Adipose tissue (tissue), 3 donors: ENCODE measurements at regions not wholly inside any gene's neighbourhood (a gene's known extent, or its start where the extent isn't known, plus 50 kb on each side); places are given as distances from the start of the nearest gene placed in this dataset.
"Not testable (repeated sequence)": the region's sequence is repeated elsewhere in the genome, so short reads cannot be mapped to it uniquely, and the experiment has no call there.

Experiments used
- H3K27ac ChIP-seq: one replicate; pipeline ENCODE4 v1.5.1; 2013; ENCODE audit warnings: low read depth, low read length
- WGBS, 3 donors: extraction: QIAGEN DNeasy Blood & Tissue Kit; methylation state at CpG; one replicate each; pipeline ENCODE4 v1.1.7; 2013; 5-methylcytosine and 5-hydroxymethylcytosine counted together
- donor health status: healthy with polysubstance abuse.
- donor health status: Bipolar disorder and iron deficiency.
- donor health status: healthy.

DNA sequence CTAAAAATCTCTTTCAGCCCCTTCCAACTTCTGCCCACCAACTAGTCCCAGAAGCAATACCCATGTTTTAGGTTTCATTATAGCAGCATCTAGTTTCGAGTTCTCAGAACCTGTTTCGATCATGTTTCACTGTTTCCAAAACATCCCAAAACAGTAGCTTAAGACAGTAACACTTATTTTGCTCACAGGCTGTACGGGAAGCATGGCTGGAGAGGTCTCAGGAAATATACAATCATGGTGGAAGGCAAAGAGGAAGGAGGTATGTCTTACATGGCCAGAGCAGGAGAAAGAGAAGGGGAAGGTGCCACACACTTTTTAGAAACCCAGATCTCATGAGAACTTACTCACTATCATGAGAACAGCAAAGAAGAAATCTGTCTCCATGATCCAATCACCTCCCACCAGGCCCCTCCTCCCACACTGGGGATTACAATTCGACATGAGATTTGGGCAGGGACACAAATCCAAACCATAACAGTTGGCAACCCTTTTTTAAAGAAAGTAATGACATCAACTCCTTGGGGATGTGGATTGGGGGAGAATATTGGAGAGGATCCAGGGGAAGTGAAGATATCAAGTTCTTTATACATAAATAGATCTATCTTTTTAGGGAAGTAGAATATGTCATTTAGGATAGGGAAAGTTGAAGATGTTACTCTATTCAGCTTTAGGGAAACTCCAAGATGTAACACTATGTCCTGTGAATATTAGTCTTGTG, 269.9 kb upstream of the PLEKHG7 start:
- no peak overlapping the region for H3K27ac ChIP-seq
- WGBS, 3 donors = 66 to 83% (median 75%) methylated on average over 4 of the region's 4 CpGs

DNA sequence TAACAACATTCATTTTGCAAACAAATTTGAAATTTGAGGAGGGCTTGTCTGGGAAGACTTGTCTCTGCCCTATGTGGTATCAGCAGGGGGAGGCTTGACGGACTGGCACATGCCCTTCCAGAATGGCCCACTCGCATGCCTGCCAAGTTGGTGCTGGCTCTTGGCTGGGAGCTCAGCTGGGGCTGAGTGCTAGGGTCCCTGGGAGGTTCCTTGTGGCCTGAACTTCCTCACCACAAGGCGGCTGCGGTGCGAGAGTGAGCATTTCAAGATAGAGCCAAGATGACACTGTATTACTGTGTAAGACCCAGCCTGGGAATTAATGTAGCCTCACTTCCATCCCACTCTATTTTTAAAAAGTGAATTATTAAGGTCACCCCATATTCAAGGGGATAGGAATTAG, 271.6 kb upstream of the PLEKHG7 start:
- WGBS, 3 donors = 60 to 82% (median 70%) methylated on average over 5 of the region's 5 CpGs
- H3K27ac ChIP-seq = no peak overlapping the region

DNA sequence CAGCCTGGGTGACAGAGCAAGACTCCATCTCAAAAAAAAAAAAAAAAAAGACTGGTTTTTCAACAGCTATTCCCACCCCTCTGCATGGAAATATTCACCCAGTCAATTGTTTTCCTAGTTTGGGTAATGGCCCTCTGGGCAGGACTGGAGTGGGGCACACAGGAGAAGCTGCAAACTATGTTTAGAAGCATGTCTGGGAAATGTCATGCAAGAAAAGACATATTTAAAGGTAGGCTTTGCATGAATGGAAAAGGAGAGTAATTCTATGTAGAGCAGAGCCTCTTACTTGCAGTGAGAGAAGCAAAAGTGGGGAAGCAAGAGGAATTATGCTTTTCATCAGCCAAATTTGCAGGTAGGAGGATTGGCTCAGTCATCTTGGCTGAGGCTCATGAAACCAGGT, 276.5 kb upstream of the PLEKHG7 start:
- no peak overlapping the region for H3K27ac ChIP-seq

DNA sequence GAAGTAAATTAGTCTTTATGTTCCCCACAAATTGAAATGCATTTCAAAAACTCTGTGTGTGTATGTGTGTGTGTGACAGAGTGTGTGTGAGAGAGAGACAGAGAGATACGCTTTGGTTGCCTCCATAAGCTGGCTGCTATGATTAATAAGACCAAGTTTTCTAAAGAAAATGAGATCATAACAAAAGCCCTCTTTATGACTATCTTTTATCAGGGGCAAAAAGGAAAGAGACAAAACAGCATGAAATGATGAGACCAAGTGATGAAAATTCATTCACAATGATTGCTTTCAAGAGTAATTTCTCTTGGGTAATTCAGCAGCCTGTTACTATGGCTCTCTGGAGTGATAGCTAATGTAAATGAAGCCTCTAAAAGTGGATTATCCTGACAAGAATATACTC, 277.6 kb upstream of the PLEKHG7 start:
- WGBS, 3 donors = 89 to 100% (median 97%) methylated on average over 1 of the region's 1 CpG
- no peak overlapping the region for H3K27ac ChIP-seq

DNA sequence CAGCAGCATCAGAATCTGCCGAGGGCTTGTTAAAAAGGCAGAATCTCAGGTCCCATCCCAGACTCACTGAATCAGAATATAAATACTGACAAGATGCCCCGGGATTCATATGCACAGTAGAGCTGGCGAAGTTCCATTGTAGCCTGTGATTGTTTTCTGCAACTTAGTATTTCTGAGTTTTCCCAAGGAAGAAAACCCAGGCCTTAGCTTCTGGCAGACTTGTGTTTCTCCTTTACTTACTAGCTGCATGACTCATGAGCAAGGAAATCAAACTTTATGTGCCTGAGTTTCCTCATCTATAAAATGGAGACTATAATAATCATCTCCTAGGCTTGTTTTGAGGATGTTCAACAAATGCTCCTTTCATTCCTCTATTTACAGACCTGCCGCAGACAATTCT, 278.5 kb upstream of the PLEKHG7 start:
- WGBS, 3 donors = 76 to 92% (median 81%) methylated on average over 4 of the region's 4 CpGs
- no peak overlapping the region for H3K27ac ChIP-seq

DNA sequence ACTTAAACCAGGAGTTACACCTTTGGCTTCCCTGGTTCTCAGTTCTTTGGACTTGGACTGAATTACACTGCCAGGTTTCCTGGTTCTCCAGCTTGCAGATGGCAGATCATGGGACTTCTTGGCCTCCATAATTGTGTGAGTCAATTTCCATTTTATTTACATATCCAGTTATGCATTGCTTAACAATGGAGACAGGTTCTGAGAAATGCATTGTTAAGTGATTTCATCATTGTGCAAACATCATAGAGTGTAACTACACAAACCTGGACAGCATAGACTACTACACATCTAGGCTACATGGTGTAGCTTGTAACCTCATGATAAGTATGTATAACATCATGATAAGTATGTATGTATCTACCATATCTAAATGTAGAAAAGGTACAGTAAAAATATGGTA, 276.1 kb upstream of the BTG1 start:
- H3K27ac ChIP-seq = no peak overlapping the region

DNA sequence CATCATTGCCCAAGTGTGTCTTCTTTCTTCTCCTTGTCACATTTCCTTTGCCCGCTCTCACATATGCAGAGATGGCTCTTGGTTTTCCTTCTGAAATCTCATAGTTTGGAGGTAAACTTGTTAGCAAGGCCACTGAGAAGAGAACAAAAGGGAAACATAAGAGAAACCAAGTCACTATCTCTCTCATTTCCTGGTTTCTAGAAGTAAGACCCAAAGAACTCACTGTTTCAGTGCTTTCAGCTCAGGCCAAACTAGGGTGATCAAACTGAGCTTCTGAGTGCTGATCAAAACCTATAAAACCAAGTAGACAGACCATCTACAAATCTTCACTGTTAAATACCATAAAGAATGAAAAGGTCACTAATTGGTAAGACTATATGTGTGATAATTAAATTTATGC, 275.4 kb upstream of the BTG1 start:
- 97 to 100% (median 98%) methylated on average over 1 of the region's 1 CpG for WGBS, 3 donors
- no peak overlapping the region for H3K27ac ChIP-seq

DNA sequence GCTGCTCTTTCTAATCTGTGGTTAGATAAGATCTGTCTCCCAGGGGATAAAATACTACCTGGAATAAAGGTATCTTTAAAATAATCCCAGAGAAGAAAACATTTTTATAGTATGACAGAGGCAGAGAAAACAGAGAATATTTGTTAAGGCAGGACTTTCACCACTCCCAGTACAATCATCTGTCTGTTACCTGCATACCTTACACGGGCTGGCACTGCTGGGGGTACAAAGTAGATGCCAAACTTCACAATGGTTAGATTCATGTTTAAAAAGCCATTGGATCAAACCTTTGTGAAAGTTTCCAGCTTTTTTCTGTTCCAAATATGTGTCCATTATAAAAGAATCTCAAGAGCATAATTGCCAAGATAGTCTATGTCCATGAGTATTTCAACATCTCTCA, 273.6 kb upstream of the BTG1 start:
- whole genome bisulfite sequencing, 3 donors = 67 to 81% (median 75%) methylated on average over 1 of the region's 1 CpG
- H3K27ac ChIP-seq = no peak overlapping the region

DNA sequence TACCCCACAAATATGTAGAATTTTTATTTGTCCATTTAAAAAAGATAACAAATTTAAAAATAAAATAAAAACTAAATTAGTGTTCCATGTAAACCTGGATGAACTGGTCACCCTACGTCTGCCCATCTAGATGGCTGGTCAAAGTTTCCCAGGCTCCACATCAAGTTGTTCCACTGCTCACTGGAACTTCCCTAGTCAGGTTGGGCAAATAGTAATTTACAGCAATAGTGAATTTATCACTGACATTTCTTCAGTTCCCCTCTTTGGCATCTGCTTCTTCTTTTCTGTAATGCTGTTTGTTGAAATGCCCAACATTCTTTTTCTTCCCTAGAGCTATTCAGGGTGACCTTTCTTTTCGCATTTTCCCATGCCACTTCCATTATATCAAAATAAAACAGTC, 272.7 kb upstream of the BTG1 start:
- H3K27ac ChIP-seq = no peak overlapping the region
- 81 to 90% (median 86%) methylated on average over 2 of the region's 2 CpGs for WGBS, 3 donors

DNA sequence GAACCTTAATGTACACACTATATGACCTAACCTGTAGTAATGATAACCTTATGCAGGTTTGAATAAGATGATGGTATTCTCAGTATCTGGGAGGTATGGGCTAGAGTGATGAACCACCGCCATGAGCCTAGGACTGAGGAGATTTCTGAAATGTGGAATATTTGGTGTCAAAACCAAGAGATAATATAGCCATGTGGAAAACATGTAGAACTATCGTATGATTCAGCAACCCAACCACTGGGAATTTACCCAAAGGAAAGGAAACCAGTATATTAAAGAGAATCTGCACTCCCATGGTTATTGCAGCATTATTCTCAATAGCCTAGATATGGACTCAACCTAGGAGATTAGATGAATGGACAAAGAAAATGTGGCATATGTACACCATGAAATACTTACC, 271.7 kb upstream of the BTG1 start:
- 97 to 98% (median 97%) methylated on average over 2 of the region's 2 CpGs for WGBS, 3 donors
- H3K27ac ChIP-seq = no peak overlapping the region

DNA sequence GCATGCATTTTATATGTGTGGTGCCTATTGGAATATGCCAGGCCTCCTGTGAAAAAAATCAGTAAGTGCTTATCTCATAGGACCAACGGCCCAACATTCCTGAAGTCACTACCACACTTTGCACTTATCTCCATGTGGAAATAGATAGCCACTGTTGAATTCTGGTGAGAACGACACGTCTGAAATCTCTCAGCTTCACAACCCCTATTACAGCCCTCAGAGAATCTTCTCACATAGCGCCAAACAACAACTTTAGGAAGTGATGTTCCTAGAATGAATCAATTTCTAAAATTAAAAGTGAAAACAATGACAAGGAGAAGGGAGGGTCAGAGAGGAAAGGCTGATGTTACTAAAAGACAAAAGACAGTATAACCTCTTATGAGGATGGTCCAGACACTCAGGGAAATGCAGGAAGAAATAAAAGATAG, 270.8 kb upstream of the BTG1 start:
- no peak overlapping the region for H3K27ac ChIP-seq
- 64 to 77% (median 71%) methylated on average over 4 of the region's 4 CpGs for WGBS, 3 donors

DNA sequence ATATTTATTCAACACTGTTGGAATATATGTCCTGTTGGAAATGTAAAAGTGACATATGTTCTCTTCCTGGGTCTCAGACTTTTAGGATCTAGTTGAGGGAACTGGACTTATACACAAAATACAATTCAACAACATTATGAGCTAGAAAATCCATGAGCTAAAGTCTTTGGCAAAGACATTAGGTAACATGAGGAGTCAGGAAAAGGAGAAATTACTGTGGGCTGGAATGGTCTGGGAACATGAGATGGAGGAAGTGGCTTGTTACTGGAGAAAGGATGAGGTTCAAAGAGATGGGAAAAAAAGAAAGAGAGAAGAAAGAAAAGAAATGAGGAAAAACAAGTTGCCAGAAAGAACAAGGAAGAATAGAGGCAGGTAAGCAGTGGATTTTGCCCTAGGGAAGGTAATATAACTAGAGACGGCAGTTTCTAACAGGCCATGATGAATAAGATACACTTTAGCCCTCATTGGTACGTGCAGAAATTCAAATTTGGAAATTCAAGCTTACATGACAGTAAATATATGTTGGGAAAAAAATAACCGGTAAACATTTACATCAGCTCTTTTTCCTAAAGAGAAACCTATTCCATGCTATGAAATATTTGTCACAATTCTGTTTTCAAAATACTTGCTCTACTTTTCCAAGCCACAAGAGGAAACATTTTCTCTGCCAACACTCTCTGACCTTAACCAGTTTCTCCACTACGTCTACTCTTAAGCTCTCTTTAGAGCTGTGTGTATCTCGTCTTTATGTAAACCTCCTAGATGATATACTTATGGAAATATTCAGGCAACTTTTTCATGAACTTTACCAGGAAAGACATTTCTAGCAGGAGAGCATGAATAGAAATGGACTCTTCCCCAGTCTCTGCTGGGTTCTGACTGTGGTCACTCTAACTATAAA, 268.8 kb upstream of the BTG1 start:
- 71 to 80% (median 74%) methylated on average over 5 of the region's 5 CpGs for WGBS, 3 donors
- no peak overlapping the region for H3K27ac ChIP-seq

DNA sequence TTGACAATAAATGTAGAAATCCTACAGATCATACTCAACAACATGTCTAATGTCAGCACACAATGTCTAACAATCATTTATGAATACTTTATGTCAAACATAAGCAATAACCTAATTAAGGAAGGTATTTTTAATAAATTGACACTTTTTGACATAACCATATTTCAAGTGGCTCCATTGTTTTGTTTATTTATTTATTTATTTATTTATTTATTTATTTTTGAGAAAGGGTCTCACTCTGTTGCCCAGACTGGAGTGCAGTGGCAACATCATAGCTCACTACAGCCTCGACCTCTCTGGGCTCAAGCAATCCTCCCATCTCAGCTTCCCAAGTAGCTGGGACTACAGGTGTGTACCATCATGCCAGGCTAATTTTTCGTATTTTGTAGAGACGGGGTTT, 267.6 kb upstream of the BTG1 start:
- WGBS, 3 donors = 85 to 99% (median 97%) methylated on average over 3 of the region's 3 CpGs
- no peak overlapping the region for H3K27ac ChIP-seq

DNA sequence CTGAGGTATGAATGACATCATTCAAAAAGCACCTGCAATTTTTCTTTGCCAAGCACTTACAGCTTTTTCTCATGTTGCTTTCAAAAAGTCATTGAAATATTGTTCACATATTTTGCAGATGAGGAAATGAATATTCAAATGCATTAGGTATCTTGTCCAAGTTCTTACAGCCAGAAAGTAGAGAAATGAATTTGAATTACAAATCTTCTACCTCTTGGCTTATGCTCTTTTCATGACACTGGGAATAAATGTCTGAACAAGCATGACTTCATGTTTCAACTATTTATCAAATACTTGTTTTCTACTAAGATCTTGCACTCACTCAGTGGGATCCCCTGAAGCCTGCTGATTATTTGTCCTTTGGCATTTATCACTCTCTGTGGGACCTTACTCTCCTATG, 267.2 kb upstream of the BTG1 start:
- H3K27ac ChIP-seq = no peak overlapping the region

DNA sequence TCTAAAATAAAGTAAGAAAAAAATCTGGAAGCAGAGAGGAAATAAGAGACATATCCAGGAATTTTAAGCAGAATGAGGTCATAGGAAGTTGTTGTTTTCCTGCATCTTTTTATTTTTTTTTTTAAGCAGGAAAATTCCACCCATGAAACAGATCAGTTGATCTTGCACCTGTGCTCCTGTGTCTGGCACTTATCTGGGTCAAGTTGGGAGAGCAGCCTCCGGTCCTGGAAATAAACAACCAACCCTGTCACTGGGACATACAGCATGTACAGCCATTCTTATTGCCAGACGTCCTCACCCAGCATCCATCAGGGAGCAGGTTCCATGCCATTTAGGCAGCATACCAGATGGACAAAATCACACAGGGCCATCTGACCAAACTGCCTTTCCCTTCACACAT, 266.0 kb upstream of the BTG1 start:
- 36 to 68% (median 67%) methylated on average over 2 of the region's 2 CpGs for WGBS, 3 donors
- no peak overlapping the region for H3K27ac ChIP-seq

DNA sequence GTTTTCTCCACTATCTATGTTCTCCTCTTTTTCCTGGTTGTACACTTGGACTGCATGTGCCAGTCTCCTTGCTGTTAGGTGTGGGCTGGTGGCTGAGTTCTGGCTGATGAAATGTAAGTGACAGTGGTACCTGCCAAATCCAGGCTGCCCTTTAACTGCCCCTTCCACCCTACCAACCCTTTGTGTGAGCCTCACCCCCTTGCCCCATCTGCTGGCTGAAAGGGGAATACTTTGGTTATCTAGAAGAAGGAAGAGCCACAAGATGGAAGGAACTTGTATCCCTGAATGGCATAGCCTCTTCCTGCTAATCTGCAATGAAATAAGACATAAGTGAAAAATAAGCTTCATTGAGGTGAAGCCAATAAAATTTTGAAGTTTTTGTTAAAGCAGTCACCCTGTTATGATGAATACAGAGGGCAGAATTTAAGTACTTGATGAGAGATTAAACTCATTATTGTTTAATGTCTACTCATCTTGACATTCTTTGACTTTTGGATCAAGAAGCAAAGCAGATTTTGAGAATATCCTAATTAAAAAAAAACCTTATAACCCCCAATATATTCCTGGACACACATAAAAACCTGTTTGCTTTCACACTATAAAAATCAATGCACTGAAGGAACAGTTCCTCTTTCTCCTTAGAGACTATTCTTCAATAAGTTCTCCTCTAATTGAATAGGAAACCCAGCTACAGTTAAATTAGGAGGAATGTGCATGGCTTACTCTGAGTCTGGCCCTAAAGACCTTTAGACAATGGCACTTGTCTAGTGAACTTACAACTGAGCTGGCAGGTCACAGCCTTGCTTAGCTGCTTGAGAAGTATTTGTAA, 262.6 kb upstream of the BTG1 start:
- H3K27ac ChIP-seq = no peak overlapping the region

DNA sequence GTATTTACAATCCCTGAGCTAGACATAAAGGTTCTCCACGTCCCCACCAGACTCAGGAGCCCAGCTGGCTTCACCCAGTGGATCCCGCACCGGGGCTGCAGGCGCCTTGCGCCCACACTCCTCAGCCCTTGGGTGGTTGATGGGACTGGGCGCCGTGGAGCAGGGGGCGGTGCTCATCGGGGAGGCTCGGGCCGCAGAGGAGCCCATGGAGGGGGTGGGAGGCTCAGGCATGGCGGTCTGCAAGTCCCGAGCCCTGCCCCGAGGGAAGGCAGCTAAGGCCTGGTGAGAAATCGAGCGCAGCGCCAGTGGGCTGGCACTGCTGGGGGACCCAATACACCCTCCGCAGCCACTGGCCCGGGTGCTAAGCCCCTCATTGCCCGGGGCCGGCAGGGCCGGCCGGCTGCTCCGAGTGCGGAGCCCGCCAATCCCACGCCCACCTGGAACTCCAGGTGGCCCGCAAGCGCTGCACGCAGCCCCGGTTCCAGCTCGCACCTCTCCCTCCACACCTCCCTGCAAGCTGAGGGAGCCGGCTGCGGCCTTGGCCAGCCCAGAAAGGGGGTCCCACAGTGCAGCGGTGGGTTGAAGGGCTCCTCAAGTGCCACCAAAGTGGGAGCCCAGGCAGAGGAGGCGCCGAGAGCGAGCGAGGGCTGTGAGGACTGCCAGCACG, 260.9 kb upstream of the BTG1 start:
- WGBS, 3 donors = 95 to 96% (median 96%) methylated on average over 31 to 40 of the region's 40 CpGs

DNA sequence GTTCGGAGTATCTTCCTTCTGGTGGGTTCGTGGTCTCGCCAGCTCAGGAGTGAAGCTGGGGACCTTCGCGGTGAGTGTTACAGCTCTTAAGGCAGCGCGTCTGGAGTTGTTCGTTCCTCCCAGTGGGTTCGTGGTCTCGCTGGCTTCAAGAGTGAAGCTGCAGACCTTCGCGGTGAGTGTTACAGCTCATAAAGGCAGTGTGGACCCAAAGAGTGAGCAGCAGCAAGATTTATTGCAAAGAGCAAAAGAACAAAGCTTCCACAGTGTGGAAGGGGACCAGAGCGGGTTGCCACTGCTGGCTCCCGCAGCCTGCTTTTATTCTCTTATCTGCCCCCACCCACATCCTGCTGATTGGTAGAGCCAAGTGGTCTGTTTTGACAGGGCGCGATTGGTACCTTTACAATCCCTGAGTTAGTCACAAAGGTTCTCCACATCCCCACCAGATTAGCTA, 260.2 kb upstream of the BTG1 start:
- WGBS, 3 donors = 80 to 87% (median 86%) methylated on average over 16 of the region's 16 CpGs
- not testable (repeated sequence) for H3K27ac ChIP-seq

More for the DNA sequence above, 260.9 kb upstream of the BTG1 start:
- H3K27ac ChIP-seq = not testable (repeated sequence)

DNA sequence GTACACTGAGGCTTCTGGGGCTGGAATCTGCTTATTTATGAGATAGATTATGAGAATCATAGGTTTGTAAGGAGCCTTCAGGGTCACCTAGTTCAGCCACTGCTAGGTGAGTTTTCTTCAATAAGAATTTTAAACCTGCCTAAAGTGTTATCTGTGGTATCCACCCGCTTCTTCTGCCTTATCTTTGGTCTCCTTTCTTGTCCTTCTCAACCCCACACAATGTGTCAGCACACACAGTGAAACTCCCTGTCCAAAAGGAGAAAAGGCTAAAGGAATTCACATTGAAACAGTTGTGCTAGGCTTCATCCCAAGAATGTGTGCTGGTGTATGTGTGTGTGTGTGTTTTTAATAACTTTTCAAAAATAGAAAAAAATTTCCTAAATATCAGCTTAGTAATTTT, 259.3 kb upstream of the BTG1 start:
- 83 to 98% (median 88%) methylated on average over 1 of the region's 1 CpG for WGBS, 3 donors
- H3K27ac ChIP-seq = no peak overlapping the region
